GM21529 (cell line): ENCODE measurements at regions not wholly inside any gene's neighbourhood (a gene's known extent, or its start where the extent isn't known, plus 50 kb on each side); places are given as distances from the start of the nearest gene placed in this dataset.

Experiments used
- ATAC-seq: cut with Tn5 transposase; IDR thresholded peaks from one replicate; pipeline ENCODE4 v1.9.1; 2021; ENCODE audit not compliant: unreplicated experiment

DNA sequence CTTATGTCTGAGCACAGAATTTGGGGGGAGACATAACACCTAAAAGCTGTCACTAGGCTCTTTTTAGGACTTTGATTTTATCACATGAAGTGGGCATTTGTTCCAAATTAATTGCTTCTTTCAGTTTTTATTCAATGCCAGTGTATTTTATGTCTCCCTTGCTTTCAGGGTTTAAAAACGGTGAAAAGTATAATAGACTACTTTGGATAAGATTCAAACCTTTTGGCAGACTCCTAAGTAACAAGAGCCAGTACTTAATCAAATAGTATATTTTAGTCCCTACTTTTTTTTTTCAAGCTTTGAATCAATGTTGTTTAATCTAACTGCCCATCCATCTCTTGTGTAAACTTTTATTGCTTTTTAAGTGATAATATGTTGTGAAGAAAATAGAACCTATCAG, 847.2 kb upstream of the DPPA4 start:
- no peak for ATAC-seq

DNA sequence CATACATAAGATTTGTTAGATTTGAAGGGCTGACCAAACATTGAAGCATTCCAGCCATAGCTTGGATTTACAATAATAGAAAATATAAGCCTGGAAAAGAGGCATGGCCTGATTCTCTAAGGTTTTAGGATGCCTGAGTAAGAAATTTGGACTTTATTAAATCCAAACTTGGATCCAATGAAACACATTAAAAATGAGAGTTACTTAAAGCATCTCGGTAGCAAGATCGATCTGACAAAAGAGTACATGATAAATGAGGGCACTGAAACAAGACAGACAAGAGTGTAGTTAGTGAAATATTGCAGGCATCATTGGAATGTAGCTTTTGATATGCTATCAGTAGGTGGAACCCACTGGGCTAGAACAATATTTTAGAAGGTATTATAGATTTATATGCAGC, 855.7 kb upstream of the DPPA4 start:
- ATAC-seq = no peak

- ATAC-seq = no peak
Measured at GRCh38 chr3:110198717-110199587, 861.6 kb upstream of the DPPA4 start.

DNA sequence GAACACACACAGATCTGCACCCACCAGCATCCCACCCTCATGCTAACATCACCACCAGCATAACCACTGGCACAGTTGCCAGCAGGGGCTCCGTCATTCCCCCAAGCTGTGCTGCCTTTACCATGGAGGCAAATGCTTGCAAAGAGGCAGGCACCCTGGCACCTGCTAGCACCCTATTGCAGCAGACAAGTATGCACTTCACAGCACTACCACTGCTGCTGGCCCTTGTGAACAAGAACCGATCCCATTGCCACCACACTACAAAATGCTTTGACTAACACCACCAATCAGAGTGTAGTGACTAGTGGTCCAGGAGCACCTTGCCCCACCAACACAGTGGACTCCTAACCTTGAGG, 862.2 kb upstream of the DPPA4 start:
- no peak for ATAC-seq

DNA sequence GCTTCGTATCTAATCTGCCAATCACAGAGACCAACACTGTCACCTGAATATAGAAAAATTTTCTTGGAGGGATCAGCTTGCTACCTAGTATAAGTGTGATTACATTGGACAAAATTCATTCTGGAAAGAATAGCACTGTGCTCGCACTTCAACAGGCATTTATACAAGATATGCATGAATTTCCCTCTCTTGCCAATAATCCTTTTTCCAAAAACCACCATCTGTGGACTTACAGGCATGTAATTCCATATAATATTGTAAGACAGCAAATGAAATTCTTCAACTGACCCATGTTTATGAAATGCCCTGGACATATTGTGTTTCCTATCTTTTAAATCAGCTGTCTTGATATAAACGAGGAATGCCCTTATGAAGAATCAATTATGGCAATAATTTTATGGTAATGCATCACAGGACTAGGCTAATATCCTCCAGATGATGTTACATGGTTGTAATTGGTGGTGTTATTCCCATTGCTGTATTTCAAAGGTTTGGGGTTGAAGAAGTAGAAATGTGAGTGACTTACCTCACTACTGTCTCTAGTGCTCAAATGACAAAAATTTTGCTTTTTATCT, 861.4 kb upstream of the NECTIN3 start:
- no peak for ATAC-seq

GRCh38 chr3:110226645-110227044, 845.0 kb upstream of the NECTIN3 start:
- no peak for ATAC-seq

- ATAC-seq = no peak
Measured at GRCh38 chr3:110227991-110228390, 843.6 kb upstream of the NECTIN3 start.

DNA sequence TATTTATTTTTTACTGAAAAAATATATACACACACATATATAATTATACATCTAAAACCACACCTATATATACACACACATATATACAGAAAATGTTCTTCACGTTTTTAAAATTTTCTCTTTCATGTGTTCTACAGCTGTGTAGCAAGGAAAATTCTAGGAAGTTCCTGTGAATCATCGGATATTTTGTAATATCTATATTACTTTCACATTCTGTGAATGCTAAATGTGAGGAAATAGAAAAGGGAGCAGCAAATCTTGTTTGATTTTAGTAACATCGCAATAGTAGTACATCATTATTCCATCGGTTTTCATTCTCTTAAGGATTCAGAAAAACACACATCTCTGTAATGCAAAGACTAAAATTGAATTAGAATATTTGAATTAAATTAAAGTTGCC, 836.8 kb upstream of the NECTIN3 start:
- ATAC-seq = no peak

DNA sequence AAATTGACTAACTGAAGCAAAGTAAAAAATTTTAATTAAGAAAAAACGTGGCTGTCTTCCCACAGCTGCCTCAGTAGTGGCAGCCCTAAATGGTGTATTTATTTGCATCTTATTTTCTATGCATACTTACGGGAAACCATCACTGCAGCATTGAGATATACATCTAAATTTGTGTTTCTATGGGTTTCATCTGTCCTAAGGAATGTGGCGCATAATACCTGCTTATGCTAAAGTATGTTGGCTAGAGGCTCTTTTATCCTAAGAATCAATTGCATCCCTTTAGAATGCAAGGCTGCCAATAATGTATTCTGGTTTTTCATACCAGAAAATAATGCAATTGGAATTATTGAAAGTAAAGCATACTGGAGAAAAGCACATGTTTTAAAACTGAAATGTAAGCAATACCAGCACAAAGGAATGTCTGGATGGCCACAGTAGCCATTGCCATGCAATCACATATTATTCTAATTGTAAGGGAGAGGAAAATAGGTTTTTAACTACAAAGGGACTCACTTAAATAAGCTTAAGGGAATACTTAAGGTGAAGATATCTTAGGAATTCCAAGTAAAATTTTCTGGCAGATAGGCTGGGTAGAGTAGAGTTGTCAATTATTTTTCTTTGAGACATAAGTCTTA, 834.5 kb upstream of the NECTIN3 start:
- no peak for ATAC-seq

DNA sequence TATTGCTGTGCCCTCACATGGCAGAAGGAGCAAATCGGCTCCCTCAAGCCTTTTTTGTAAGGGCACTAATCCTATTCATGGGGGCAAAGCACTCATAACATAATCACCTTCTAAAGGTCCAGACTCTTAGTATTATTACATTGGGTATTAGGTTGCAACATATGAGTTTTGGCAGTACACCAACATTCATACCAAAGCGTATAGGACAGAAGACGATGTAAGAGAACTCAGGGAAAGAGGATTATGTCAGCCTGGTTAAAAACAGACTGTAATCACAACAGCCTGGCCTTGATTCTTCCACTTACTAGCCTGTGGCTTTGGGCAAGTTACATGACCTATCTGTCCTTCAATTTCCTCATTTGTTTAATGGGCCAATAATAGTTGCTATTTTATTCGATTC, 828.5 kb upstream of the NECTIN3 start:
- no peak for ATAC-seq

DNA sequence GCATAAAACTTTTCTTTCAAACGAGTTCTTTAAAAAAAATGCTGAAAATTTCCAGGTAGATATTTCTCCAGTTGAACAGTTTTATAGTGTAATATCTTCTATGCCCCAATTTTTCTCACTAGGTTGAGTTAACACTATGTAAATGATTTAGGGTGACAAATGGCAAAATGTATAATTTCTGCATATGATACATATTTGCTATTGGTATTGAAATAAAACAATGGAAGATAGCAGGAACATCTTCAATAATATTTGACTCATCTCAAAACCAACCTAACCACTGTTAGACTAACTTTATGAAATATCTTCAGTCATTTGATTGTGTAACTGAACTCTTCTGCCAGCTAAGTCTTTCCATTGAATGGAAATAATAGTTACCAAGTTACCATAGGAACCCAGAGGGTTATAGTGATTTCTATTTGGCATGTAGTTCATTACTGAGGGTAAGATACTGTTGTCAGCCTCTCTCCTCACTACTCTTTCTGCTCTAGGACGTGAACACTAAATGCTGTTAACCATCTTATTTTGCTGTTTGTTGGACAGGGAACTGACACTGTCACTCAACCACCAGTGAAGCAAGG, 824.7 kb upstream of the NECTIN3 start:
- ATAC-seq = no peak

DNA sequence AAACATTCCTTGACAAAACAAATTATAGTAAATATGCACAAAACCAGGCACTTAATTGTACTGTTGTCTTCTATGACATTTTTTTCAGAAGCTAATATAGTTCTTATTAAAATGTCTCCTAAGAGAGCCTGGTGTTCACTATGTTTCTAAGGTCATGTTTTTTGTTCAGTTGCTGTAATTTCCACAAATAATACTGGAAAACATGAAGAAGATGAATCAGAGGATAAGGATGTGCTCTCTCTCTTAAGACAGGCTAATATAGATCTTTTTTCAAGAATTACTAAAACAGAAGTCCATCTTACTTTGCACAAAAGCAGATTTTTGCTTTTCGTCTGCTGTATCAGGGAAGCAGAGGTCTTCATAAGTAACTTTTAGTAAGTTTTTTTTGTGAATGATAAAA, 823.0 kb upstream of the NECTIN3 start:
- no peak for ATAC-seq

DNA sequence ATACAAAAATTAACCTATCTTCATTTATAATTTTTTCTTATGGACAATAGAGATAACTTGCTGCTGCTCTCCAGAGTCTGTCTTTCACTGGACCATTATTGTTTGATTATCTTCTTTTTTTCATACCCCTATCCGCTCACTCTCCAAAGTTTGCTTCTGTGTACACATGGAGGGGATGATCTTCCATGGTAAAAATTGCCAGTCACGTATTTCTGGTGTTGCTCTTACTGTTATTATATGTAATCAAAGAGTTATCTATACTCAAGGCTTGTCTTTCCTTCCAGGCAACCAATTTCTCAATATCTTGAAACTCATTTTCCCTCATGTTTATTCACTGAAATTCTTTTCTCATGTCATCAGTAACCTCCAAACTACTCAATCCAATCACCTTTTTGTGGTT, 817.8 kb upstream of the NECTIN3 start:
- no peak for ATAC-seq

- ATAC-seq = no peak
Measured at GRCh38 chr3:110254591-110254990, 817.0 kb upstream of the NECTIN3 start.

- ATAC-seq = no peak
Measured at GRCh38 chr3:110261141-110261540, 810.5 kb upstream of the NECTIN3 start.

DNA sequence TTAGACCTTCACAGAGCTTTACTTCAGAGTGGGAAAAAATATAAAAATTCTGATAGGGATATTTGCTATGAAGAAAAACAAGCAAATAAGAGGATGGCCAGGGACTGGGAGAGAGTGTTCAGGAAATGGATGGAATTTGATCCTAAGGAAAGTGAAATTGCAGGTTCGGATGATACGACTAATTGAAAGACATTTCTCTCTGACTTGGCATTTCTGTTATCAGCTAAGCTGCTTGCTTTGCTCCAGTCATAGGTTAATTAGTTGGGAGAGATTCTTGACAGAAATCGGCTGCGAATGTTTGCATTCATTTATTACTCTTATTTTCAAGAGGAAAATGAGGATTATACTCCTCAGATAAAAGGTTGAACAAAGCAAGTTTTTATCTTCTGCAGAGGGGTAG, 808.7 kb upstream of the NECTIN3 start:
- ATAC-seq = no peak

DNA sequence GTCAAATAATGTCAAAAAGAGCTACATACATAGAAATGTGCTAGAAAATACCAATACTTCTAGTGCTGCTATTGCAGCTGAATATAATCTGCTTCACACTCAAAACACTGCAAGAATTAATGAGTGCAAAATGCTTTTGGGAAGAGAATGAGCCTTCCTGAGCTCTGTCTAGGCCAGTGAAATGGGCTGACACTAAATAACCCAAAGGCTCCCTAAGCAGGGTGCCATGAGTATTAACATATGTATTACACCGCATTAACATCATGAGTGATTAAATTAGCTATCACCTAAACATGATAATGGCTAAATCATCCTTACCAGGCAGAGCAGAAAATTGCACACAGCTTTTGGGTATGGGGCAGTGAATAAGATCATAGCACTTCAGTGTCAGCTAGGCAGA, 806.3 kb upstream of the NECTIN3 start:
- no peak for ATAC-seq

- no peak for ATAC-seq
Measured at GRCh38 chr3:110267304-110267845, 804.2 kb upstream of the NECTIN3 start.

- ATAC-seq = no peak
Measured at GRCh38 chr3:110272525-110272924, 799.1 kb upstream of the NECTIN3 start.

GRCh38 chr3:110291886-110292501, 779.6 kb upstream of the NECTIN3 start:
- no peak for ATAC-seq

DNA sequence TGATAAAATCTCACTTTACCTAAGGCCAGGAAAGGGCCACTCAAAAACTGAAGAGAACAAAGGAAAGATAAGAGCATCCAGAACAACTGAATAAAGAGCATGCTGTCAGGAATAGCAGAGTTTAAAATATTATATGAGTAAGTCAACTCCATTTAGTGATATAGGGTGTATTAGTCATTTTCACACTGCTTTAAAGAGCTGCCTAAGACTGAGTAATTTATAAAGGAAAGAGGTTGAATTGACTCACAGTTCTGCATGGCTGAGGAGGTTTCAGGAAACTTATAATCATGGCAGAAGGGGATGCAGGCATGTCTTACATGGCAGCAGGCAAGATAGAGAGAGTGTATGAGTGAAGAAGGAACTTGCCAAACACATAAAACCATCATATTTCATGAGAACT, 778.0 kb upstream of the NECTIN3 start:
- ATAC-seq = no peak
